ENCODE measurements at regions not wholly inside any gene's neighbourhood (a gene's known extent, or its start where the extent isn't known, plus 50 kb on each side); places are given as distances from the start of the nearest gene placed in this dataset.
"Not testable (repeated sequence)": the region's sequence is repeated elsewhere in the genome, so short reads cannot be mapped to it uniquely, and the experiment has no call there.

DNA sequence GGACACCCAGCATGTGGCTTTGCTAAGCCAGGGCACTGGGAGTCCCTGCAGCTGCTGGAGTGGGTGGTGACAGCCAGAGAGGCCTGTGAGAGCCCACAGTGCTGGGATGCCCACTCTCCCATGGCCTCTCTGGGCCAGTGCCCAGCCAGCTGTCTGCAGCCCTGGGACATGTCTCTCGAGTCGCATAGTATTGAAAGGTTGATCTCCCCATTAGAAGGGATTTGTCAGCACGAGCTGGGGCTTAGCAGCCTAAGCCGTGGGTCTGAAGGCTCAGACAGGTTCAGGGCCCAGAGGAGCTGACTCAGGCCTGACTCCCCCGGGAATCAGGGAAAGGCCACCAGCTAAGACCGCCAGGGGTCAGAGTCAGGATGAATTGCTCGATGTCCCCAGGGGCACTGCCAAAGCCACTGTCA is 53.5 kb downstream of the FOXD2 start:
- DNase-seq (ENCODE audit: low read depth): no peak

DNA sequence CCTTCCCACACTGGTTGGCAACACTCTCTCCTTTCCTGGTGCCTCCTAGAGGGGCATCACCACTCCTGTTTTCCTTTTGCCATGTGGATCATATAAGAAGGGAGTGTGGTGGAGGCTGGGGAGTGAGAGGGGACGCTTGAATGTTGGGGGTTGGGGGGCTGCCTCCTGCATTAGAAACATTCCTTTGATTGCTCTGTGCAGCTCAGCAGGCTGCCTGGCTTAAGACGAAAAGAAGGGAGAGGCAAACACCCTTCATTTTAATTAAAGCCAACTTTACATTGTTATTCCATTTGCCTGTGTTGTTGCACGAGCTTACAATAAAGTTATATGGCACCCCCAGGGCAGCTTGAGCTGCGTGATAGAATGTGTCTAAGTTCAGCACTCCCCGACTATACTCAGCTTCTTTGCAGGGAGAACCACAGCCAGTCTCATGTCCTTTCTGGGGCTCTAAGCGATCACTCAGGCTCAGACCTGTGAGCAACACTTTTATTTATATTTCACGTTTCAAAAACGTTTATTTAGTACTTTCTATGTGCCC is 57.4 kb downstream of the FOXD2 start:
- no peak for DNase-seq (ENCODE audit: low read depth)

- DNase-seq (ENCODE audit: low read depth): no peak
These were observed 60.7 kb downstream of the FOXD2 start for GRCh38 chr1:47498551-47498950.

- DNase-seq (ENCODE audit: low read depth): no peak
These were observed 63.2 kb downstream of the FOXD2 start for GRCh38 chr1:47501069-47501468.

GRCh38 chr1:47502746-47503370 is 65.0 kb downstream of the FOXD2 start:
- DNase-seq (ENCODE audit: low read depth): no peak

GRCh38 chr1:47504840-47505239 is 67.0 kb downstream of the FOXD2 start:
- not testable (repeated sequence) for DNase-seq (ENCODE audit: low read depth)

DNA sequence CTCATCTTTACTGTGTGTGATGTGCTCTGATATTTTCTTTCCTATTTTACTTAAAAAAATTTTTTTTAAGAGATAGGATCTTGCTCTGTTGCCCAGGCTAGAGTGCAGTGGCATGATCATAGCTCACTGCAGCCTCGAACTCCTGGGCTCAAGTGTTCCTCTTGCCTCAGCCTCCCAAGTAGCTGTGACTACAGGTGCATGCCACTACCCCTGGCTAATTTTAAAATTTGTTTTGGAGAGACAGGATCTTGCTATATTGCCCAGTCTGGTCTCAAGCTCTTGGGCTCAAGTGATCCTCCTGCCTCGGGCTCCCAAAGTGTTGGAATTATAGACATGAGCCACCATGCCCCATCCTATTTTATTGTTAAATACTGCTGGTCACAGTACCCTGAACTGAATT is 67.4 kb downstream of the FOXD2 start:
- DNase-seq (ENCODE audit: low read depth): no peak

- DNase-seq (ENCODE audit: low read depth): no peak
These were observed 68.2 kb downstream of the FOXD2 start for GRCh38 chr1:47506053-47506452.

- no peak for DNase-seq (ENCODE audit: low read depth)
These were observed 69.3 kb downstream of the FOXD2 start for GRCh38 chr1:47507144-47507543.

DNA sequence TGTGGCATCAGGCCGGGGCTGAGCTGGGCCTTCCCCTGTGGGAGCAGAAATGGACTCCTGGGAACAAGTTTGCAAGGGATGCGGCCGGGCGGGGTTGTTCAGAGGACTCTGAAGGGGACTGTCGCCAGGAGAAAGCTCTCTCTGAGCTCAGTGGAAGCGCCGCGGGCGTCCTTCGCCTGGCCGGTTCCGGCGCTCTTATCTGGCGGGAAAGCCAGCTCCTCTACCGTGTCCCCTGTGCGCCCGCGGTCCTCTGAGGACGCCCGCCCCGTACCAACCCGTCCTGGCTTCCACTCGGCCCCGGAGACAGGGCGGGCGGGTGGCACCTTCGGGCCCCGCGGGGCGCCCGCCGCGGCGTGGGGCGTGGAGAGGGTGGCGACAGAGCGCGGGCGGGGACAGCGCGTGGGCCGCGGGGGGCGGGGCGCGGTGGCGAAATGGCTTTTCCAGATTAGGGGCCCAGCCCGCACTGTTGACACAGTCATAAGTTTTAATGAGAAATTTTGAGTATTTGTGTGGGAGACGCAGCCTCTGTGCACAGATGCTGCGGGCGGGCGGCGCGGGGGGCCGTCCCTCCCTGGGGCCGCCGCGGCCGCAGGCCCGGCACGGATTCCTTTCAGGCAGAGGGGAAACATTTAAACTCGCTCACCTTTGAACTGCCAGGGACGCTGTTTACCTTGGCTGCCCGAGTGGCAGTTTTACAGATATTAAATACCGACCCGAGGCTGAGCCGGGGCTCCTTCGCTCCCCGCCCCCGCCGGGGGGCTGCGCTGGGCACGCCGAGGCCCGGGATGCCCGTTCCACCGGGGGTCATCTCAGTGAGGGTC is 70.2 kb downstream of the FOXD2 start:
- DNase-seq (ENCODE audit: low read depth): no peak

- DNase-seq (ENCODE audit: low read depth): peak; percentile 6
These were observed 71.0 kb downstream of the FOXD2 start for GRCh38 chr1:47508702-47509431.

DNA sequence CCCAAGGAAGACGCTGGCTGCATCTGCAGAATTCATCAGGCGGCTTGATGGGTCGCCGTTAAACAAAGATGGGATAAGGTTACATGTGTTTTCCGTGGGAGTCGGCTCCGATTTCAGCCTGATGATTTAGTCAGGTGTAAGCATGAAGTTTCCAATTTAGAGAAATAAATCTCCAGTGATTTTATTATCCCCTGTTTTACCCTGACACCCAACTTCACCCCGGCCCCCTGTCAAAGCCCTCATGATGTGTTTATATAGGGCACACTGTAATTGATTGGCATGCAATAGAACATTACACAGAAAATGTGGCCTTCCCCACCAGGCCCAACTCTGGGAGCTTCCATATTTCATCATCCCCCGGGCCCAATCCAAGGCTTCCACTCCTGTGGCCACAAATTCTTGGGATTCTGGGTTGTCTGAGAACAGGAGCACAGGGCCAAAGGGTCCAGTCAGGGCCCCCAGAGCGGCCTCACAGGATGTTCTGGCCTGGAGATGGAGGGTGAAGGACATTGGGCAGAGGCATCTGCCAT is 72.5 kb downstream of the FOXD2 start:
- DNase-seq (ENCODE audit: low read depth): no peak

DNA sequence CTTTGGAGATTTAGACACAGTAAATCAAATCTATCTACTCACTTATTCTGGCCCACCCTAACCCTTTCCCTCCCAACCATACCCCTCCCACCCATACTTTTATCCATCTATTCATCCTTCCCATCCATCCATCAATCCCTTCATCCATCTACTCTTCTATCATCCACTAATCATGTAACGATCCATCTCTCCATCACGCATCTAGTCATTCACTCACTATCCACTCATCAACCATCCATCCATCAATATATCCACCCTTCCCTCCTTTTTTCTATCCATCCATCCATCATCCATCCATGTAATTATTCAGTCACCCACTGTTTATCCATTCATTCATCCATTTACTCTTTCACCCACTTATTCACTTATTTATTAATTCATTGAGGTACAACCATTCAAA is 74.0 kb downstream of the FOXD2 start:
- DNase-seq (ENCODE audit: low read depth): no peak

DNA sequence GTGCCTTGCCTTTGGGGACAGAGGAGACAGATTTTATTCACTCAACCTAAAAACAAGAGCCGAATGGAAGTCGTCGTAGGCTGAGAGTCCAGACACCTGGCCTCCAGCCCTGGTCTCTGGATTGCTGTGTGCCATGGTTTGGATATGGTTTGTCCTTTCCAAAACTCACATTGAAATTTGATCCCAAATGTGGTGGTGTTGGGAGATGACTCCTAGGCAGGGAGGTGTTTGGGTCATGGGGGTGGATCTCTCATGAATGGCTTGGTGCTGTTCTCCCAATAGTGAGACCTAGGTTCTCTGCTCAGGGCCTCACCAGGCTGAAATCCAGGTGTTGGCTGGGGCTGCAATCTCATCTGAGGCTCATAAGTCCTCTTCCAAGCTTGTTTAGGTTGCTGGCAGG is 75.5 kb downstream of the FOXD2 start:
- DNase-seq (ENCODE audit: low read depth): no peak

- DNase-seq (ENCODE audit: low read depth): no peak
These were observed 76.4 kb downstream of the FOXD2 start for GRCh38 chr1:47514229-47514628.

- DNase-seq (ENCODE audit: low read depth): no peak
These were observed 77.4 kb downstream of the FOXD2 start for GRCh38 chr1:47515164-47515789.

DNA sequence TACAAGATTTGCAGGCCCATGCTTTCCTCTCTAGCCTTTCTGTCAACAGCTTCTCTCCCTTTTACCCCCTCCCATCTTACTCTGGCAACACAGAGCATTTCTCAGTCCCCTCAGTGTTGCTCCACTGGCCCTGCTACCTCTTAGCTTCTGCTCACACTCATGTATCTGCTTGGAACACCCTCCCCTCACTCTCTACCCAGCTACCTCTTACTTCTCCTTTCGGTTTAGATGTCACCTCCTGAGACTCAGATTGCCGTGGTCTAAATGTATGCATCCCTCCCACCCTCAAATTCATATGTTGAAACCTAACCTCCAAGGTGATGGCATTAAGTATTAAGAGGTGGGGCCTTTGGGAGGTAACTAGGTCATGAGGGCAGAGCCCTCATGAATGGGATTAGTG is 80.1 kb downstream of the FOXD2 start:
- no peak for DNase-seq (ENCODE audit: low read depth)

DNA sequence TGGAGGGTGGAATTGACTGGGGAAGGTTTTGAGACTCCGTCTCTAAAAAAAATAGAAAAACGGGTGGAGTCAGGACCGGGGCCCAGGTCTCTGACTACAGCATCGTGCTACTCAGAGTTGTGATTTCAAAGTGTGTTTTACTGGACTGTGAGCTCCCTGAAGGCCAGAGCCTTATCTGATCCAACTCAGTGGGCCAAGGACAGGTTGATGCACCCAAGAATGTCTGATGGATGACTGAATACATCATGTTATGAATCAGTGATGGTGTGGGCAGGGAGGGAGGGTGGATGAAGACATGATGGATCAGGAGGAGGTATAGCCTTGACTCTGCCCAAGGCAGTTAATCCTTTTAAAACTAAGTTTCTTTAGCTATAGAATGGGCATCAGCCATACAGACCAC is 81.6 kb downstream of the FOXD2 start:
- DNase-seq (ENCODE audit: low read depth): no peak

DNA sequence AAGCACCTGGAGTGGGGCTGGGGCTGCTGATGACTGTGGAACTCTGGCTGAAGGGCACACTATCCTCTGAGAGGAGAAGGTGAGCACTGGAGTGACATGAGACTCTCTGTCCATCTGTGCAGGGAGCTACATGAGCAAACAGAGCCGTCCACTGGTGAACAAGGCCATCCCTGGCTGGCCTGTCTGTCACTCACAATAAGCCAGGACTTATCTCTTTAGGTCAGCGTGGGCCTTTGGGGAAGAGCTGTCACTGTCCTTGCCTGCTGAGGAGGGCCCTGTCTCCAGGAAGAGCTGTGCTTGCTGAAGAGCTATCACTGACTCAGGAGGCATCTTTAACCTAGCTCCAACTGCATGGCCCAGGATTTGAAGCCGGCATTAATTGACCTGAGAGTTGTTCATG is 82.1 kb downstream of the FOXD2 start:
- no peak for DNase-seq (ENCODE audit: low read depth)

- DNase-seq (ENCODE audit: low read depth): peak; percentile 44
These were observed 83.4 kb downstream of the FOXD2 start for GRCh38 chr1:47521034-47521881.
